ENCODE measurements at regions not wholly inside any gene's neighbourhood (a gene's known extent, or its start where the extent isn't known, plus 50 kb on each side); places are given as distances from the start of the nearest gene placed in this dataset.
"Not testable (repeated sequence)": the region's sequence is repeated elsewhere in the genome, so short reads cannot be mapped to it uniquely, and the experiment has no call there.

DNA sequence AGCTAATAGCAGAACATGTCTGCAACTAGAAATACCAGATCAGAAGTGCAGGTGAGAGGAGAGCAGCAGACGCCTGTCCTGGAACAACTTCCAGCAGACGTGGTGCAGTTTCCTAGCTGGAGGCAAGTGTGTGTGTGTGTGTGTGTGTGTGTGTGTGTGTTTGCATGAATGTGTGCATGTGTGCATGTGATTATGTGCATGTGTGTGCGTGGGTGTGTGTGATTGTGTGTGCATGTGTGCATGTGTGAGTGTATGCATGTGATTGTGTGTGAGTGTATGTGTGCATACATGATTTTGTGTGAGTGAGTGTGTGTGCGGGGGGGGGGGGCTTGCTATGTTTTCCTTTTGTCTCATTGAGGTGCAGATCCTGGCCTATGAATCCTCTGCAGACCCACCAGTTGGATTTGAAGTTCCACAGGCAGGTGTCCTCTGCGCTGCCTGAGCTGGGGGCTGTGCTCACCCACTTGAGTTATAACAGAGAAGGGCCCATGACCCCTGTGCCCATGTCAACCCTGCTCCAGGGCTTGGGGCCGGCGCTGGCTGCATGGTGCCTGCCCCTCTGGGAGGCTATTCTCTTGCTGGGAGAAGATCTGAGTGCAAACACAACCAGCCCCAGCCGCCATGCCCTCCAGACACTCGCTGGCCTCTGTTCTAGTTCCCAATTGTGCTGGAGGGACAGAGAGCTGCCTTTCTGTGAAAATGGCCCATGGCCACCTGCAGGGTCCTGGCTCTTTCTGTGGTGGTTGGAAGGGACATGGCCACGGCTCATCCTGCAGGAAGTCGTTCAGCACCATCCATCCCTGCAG, 821.3 kb downstream of the BRD1 start:
- no peaks in the 10 kb centered on the region for H3K36me3 ChIP-seq
- 75 to 83% methylated on average over 11 of the region's 11 CpGs for WGBS, 2 donors
- no peak overlapping the region for H3K27ac ChIP-seq
- no peak overlapping the region for H3K4me3 ChIP-seq
- intact Hi-C loops (cut with DNase I) = no loop called here
- TF ChIP-seq, protein P1, sequence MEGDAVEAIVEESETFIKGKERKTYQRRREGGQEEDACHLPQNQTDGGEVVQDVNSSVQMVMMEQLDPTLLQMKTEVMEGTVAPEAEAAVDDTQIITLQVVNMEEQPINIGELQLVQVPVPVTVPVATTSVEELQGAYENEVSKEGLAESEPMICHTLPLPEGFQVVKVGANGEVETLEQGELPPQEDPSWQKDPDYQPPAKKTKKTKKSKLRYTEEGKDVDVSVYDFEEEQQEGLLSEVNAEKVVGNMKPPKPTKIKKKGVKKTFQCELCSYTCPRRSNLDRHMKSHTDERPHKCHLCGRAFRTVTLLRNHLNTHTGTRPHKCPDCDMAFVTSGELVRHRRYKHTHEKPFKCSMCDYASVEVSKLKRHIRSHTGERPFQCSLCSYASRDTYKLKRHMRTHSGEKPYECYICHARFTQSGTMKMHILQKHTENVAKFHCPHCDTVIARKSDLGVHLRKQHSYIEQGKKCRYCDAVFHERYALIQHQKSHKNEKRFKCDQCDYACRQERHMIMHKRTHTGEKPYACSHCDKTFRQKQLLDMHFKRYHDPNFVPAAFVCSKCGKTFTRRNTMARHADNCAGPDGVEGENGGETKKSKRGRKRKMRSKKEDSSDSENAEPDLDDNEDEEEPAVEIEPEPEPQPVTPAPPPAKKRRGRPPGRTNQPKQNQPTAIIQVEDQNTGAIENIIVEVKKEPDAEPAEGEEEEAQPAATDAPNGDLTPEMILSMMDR (IDR thresholded peaks at IDR 0.05) = no peak
- TF ChIP-seq POLR2AphosphoS5 (IDR thresholded peaks at IDR 0.05) = no peak
- TF ChIP-seq EP300 (IDR thresholded peaks at IDR 0.05) = no peak
- no peak for TF ChIP-seq POLR2A (IDR thresholded peaks at IDR 0.05)
- peaks cover 0 to 12% (median 0%) of the 10 kb centered on the region in 3 donors for H3K27me3 ChIP-seq
- H3K9me3 ChIP-seq = no peaks in the 10 kb centered on the region
- no peaks in the 10 kb centered on the region for H3K4me1 ChIP-seq
- DNase-seq = no peak

DNA sequence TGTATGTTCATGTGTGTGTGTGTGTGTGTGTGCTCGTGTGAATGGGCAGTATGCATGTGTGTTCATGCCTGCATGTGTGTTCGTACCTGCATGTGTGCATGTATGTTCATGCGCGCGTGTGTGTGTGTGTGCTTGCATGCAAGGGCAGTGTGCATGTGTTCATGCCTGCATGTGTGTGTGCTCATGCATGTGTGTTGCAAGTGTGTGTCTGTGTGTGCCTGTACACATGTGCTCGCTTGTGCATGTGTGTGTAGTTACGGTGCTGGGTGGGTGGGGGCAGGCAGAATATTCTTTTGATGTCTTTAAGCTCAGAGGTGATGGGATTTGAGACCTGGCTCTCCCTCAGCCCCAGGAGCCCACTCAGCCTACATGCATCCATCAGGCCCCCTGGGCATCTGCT, 822.1 kb downstream of the BRD1 start:
- no peak for TF ChIP-seq POLR2A (IDR thresholded peaks at IDR 0.05)
- TF ChIP-seq POLR2AphosphoS5 (IDR thresholded peaks at IDR 0.05) = no peak
- no peak for TF ChIP-seq EP300 (IDR thresholded peaks at IDR 0.05)
- H3K27ac ChIP-seq = no peak overlapping the region
- no peak overlapping the region for H3K4me3 ChIP-seq
- no peak for DNase-seq
- H3K36me3 ChIP-seq = no peaks in the 10 kb centered on the region
- no peaks in the 10 kb centered on the region for H3K4me1 ChIP-seq
- peaks cover 0 to 7% (median 0%) of the 10 kb centered on the region in 3 donors for H3K27me3 ChIP-seq
- no peaks in the 10 kb centered on the region for H3K9me3 ChIP-seq
- intact Hi-C loops (cut with DNase I) = no loop called here
- 82 to 84% methylated on average over 7 of the region's 7 CpGs for WGBS, 2 donors

DNA sequence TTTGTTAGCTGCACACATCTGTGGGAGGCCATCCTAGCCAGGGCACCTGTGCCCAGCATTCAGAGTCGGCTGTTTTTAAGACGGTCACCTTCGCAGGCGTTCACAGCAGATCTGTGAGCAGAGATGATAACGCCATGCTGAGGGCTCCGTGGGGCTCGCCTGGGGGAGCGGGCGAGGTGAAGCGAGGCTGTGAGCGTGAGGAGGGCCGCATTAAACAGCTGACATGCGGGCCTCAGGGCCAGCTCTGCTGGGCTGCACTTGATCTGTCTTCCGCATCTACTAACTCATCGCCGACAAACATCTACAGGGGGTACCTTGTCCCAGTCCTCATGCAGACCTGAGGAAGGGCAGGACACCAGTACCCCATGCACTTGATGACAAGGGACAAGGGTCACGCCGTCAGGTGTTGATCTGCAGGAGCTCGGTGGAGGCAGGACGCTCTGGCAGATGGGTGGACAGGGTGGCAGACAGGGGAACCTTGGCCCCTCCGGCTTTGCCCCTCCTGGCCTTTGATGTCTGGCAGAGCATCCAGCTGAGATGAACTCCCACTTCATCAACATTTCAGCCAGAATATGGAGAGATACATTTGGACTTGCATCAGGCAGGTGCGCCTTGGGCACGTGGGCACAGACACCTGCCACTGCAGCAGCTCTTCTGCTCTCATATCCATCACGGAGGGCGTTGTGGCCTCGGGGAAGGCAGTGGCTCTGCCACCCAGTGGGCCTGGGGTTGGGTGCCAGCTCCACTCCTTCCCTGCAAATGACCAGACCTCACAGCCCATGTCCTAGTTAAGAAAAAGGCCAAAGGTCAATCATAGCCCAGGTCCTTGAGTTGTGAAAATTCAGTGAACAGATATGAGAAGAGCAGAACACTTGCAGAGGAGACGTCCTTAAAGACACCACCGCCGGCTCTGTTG, 822.9 kb downstream of the BRD1 start:
- Histone ChIP-seq H3K27me3 (peaks cover 0 to 7% (median 0%) of the 10 kb centered on the region in 3 donors), H3K4me3 (no peak overlapping the region), H3K4me1 (no peaks in the 10 kb centered on the region), H3K36me3 (no peaks in the 10 kb centered on the region), H3K9me3 (no peaks in the 10 kb centered on the region), H3K27ac (no peak overlapping the region)
- no peak for DNase-seq
- TF ChIP-seq POLR2A (IDR thresholded peaks at IDR 0.05) (no peak), POLR2AphosphoS5 (IDR thresholded peaks at IDR 0.05) (no peak), EP300 (IDR thresholded peaks at IDR 0.05) (no peak)
- TF ChIP-seq, protein P1 (IDR thresholded peaks at IDR 0.05) = no peak
- WGBS, 2 donors = 90 to 92% methylated on average over 29 of the region's 29 CpGs
- intact Hi-C loops (cut with DNase I) = no loop called here

DNA sequence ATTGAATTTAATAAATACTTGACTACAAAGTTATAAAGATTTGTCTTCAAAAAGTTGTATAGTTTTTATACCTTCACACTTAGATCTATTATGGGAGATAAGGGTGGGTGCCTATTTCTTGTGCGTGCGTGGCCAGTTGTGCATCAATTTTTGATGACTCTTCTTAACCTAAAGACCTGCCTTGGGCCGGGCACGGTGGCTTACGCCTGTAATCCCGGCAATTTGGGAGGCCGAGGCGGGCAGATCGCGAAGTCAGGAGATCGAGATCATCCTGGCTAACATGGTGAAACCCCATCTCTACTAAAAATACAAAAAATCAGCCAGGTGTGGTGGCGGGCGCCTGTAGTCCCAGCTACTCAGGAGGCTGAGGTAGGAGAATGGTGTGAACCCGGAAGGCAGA, 830.1 kb downstream of the BRD1 start:
- DNase-seq; H3K9me3 ChIP-seq; intact Hi-C loops (cut with DNase I); H3K4me1 ChIP-seq; H3K4me3 ChIP-seq; H3K36me3 ChIP-seq; H3K27ac ChIP-seq: not testable (repeated sequence)
- 93 to 95% methylated on average over 14 of the region's 14 CpGs for WGBS, 2 donors
- H3K27me3 ChIP-seq = peaks cover 0 to 10% (median 0%) of the 10 kb centered on the region in 3 donors

DNA sequence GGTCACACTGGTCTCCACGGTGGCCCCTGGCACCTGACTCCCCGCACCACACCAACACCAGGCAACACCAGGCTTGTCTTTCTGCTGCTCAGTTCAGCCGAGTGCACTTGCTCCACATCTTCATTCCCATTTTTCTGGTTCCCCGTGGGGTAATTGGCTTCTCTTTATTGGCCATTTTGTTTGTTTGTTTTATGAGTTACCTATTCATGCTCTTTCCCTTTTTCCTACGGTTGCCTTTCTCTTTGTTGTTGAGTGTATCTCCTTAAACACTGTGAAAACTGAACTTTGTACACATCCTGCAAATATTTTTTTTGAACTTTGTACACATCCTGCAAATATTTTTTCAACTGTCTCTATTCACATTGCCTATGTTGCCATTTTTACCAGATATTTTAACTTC, 834.0 kb downstream of the BRD1 start:
- H3K27me3 ChIP-seq = peaks cover 0 to 10% (median 0%) of the 10 kb centered on the region in 3 donors
- no peak for TF ChIP-seq POLR2A (IDR thresholded peaks at IDR 0.05)
- no peak for TF ChIP-seq EP300 (IDR thresholded peaks at IDR 0.05)
- TF ChIP-seq, protein P1 (IDR thresholded peaks at IDR 0.05) = no peak
- no peak for TF ChIP-seq POLR2AphosphoS5 (IDR thresholded peaks at IDR 0.05)
- H3K27ac ChIP-seq = no peak overlapping the region
- H3K36me3 ChIP-seq = no peaks in the 10 kb centered on the region
- intact Hi-C loops (cut with DNase I) = no loop called here
- DNase-seq = no peak
- no peaks in the 10 kb centered on the region for H3K9me3 ChIP-seq
- no peaks in the 10 kb centered on the region for H3K4me1 ChIP-seq
- no peak overlapping the region for H3K4me3 ChIP-seq
- WGBS, 2 donors = 47 to 64% methylated on average over 5 of the region's 5 CpGs
